Left ventricle myocardium superior (tissue), 1 donor: ENCODE measurements at regions not wholly inside any gene's neighbourhood (a gene's known extent, or its start where the extent isn't known, plus 50 kb on each side); places are given as distances from the start of the nearest gene placed in this dataset.
A peak's percentile ranks its signal among the peaks of the same experiment; 100 is the strongest.
"Not testable (repeated sequence)": the region's sequence is repeated elsewhere in the genome, so short reads cannot be mapped to it uniquely, and the experiment has no call there.

ENCODE experiments used
- ATAC-seq: fragments of 200-7000 bp; cut with Tn5 transposase; one replicate; pipeline ENCODE4 v1.9.1; 2020; ENCODE audit warnings: mild to moderate bottlenecking, moderate library complexity
- DNase-seq: peaks from one replicate; pipeline ENCODE4 v3.0.0-alpha.2; 2020
- intact Hi-C: fragments of 100-400 bp; cut with micrococcal nuclease; formaldehyde crosslinking; loops from one replicate; pipeline ENCODE4 v1.11.0; 2022
- donor health status: DM: no; HTN: yes; CAD: no; lungs with severe emphysema.

- no peak for ATAC-seq
- intact Hi-C loops, result no loop called here
- DNase-seq, result no peak
Measured at GRCh38 chr3:99339222-99339621, 299.2 kb upstream of the COL8A1 start.

DNA sequence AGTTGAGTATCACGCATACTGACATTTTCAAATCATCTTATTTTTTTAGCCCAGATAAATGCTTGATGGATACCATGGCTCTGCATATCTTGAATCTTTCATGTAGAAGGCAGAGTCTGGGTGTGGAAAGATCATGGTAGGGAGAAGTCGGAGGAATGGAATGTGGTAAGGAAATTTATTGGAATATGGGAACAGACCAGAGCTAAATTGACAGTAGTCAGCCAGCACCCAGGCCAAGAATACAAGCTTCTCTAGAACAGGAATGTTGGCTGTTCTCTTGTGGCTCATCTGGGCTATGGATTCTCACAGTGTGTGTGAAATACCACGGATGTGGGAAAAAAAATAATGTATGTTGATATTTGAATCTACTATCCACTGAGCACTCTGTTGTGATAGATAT lies 305.7 kb upstream of the COL8A1 start:
- ATAC-seq, result no peak
- no peak for DNase-seq
- intact Hi-C loops, result no loop called here

DNA sequence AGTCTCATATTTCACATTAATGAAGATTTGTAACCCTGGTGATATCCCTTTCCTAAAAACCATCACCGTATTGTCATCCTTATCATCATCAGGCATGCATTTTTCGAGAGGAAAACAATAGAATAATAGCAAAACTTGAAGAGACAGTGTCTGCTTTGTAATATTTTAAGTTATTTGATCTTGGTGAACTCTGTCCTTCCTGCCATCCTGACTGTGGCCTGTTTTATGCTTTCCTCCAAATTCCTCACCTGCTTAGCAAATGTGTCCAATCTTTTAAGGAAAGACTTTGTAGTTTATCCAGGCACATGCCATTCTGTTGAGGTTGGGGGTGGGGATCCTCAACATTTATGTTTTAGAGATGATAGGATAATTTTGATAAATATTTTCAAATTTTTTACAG lies 306.1 kb upstream of the COL8A1 start:
- ATAC-seq (no peak), DNase-seq (no peak)
- intact Hi-C loops, result no loop called here

DNA sequence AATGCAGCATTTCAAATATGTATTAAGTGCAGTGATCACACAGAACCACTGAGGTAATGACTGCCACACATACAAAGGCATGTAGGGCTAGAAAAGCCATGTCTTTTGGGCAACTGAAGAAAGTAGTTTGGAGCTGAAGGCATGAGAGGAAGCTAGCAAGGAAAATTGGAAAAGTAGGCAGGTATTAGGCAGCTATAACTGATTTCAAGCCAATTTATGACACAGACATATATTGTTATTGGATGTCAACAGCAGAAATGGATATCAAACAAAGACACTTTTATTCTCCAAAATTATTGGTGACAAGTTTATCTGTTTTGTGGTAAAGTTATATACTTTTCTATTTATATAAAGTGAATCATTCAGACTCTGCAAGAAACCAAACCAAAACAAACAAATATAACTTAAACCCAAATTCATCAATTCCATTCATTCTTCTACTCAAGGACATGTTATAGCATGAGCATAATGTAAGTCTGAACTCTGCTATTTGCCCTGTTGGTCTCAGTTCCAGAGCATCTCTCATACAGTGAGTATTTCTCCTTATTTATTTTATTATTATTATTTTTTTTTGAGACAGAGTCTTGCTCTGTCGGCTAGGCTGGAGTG lies 307.4 kb upstream of the COL8A1 start:
- intact Hi-C loops, result no loop called here
- ATAC-seq, result no peak
- DNase-seq, result no peak

- DNase-seq (peak; percentile 26), ATAC-seq (no peak)
- intact Hi-C loops, result no loop called here
Measured at GRCh38 chr3:99330281-99330680, 308.1 kb upstream of the COL8A1 start.

GRCh38 chr3:99325402-99325801 lies 313.0 kb upstream of the COL8A1 start:
- intact Hi-C loops, result no loop called here
- DNase-seq, result no peak
- ATAC-seq, result peak; percentile 76

GRCh38 chr3:99324636-99325203 lies 313.7 kb upstream of the COL8A1 start:
- intact Hi-C loops, result no loop called here
- ATAC-seq (no peak), DNase-seq (no peak)

DNA sequence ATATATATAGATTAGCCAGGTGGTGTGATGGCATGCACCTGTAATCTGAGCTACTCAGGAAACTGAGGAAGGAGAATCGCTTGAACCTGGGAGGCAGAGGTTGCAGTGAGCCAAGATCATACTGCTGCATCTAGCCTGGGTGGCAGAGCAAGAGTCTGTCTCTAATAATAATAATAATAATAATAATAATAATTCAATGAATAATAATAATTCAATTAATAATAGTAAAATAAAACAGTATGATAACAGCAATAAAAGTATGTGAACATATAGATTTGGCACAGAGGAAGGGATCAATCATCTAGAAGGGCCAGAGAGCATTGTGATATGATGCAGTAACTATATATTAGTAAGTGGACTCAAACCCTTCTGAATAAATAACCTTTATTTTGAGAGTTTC lies 314.5 kb upstream of the COL8A1 start:
- no peak for ATAC-seq
- DNase-seq, result no peak
- intact Hi-C loops, result no loop called here

DNA sequence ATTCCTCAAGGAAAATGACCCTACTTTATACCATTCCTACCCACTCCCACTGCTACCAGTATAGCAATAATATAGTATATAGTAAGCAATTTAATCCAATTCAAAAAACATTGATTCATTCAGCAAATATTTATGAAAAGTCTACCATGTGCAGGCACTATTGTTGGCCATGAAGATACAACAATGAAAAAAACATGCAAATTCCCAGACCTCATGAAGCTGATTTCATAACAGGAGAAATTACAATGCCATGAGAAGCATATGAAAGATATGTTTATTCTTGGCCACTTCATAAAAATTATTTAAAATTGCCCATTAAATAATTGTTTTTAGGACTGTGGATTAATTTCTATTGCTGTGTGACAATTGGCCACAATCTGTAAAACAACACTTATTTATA lies 315.8 kb upstream of the COL8A1 start:
- DNase-seq, result no peak
- ATAC-seq, result no peak
- intact Hi-C loops, result no loop called here

DNA sequence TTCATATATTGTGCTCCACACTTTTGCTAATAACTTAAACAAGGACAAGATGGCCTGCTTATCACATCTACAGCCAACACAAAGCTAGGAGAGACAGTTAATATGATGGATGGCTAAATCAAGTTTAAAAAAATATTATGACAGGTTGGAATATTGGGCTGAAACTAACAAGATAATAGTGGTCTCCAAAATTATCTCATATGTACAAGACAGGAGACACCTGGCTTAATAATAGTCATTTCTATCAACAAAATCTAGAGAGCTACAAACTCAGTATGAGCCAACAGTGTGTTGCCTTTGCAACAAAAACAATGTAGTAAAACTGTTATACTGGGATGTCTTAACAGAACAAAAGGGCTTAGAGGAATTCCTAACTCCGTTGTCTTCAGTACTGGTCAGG lies 317.1 kb upstream of the COL8A1 start:
- intact Hi-C loops, result no loop called here
- ATAC-seq, result no peak
- DNase-seq, result no peak

DNA sequence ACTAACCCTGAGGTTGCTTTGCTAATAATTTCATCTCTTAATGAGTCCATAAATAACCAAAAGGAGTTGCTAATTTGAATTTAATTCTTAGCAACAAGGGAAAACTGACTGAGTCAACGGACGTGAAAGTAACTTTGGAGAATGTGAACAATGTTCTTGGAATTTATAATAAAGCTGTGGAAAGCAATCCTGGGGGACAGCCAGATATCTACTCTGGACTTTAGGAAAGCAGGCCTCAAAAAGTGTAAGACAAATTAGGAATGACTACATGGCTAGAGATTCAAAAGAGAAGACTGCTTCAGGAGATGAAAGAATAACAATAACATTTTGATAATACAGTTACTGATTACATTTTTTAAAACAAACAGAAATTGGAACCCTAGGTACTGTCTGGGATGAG lies 318.4 kb upstream of the COL8A1 start:
- intact Hi-C loops, result no loop called here
- DNase-seq, result no peak
- no peak for ATAC-seq

GRCh38 chr3:99319450-99319849 lies 318.9 kb upstream of the COL8A1 start:
- intact Hi-C loops, result no loop called here
- no peak for ATAC-seq

GRCh38 chr3:99317201-99317600 lies 321.2 kb upstream of the COL8A1 start:
- intact Hi-C loops, result no loop called here
- DNase-seq, result no peak
- peak; percentile 60 for ATAC-seq

More at GRCh38 chr3:99319450-99319849, 318.9 kb upstream of the COL8A1 start:
- DNase-seq, result no peak

GRCh38 chr3:99315896-99316295 lies 322.5 kb upstream of the COL8A1 start:
- DNase-seq (no peak), ATAC-seq (no peak)
- intact Hi-C loops, result no loop called here

DNA sequence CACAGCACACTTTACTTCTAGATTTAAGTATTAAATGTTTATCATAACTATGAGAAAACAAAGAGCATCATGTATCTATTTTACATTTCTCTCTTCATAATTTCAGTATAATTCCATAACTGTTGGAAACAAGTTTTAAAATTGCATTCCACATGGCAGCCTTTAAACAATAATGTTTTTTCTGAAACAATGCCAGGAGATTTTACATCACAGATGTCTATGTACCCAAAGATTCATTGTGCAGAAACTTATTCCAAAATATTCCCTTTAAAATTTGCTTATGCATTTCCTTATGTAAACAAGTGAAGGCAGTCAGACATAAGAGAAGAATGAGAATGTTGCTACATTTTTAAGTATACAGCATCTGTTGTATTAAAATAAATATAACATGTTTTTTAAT lies 324.9 kb upstream of the COL8A1 start:
- intact Hi-C loops, result no loop called here
- ATAC-seq (no peak), DNase-seq (no peak)

DNA sequence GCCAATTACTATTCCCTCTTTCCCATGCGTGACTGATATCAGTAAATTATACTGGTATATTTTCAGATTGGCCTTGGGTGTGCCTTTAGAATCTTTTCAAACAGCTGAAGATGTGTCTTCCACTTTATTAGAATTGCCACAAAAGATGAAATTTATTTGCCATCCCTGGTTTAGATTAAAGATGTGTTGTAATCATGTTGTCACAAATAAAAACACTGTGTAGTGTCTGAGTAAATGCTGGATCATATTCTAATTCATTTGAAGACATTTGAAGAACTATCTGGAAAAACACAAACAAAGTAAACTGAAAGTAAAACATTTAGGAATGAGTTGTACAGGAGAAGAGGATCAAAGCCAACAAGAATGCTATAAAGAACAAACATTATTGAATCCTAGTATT lies 339.7 kb upstream of the COL8A1 start:
- ATAC-seq (no peak), DNase-seq (no peak)
- intact Hi-C loops, result no loop called here

DNA sequence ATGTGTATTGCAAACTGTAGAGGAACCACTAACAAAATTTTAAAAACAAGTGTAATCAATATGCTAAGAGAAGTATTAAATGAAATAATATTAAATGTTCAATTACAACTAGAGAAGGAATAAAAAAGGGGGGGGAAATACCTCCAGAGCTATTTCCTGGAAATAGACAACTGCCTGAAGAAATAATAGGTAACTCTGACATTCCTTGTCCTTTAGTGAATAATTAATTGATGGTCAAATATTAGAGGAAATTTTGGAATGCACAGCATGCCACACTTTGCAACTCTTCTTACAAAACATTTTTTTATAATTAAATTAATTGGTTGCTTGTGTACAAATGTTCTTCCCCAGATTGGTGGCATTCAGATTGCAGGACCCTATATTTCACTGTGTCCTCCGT lies 342.6 kb upstream of the COL8A1 start:
- intact Hi-C loops, result no loop called here
- no peak for ATAC-seq

DNA sequence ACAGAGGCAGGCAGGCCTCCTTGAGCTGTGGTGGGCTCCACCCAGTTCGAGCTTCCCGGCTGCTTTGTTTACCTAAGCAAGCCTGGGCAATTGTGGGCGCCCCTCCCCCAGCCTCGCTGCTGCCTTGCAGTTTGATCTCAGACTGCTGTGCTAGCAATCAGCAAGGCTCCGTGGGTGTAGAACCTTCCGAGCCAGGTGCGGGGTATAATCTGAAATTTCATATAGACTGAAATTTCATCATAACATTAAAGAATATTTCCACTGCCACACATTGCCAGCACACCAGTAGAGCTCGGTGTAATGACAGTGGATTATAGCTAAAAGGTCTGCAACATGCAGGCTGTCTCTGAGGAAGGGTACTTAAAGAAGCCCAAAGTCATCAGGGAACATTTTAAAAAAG lies 344.3 kb upstream of the COL8A1 start:
- DNase-seq, intact Hi-C loops, ATAC-seq: not testable (repeated sequence)

More for the DNA sequence above, 342.6 kb upstream of the COL8A1 start:
- no peak for DNase-seq

- intact Hi-C loops, result no loop called here
- ATAC-seq (no peak), DNase-seq (no peak)
Measured at GRCh38 chr3:99287876-99288275, 350.5 kb upstream of the COL8A1 start.

GRCh38 chr3:99286266-99286845 lies 352.0 kb upstream of the COL8A1 start:
- ATAC-seq, result peak; percentile 66

More at GRCh38 chr3:99286266-99286845, 352.0 kb upstream of the COL8A1 start:
- no peak for DNase-seq
- intact Hi-C loops, result no loop called here
